ENCODE measurements at regions not wholly inside any gene's neighbourhood (a gene's known extent, or its start where the extent isn't known, plus 50 kb on each side); places are given as distances from the start of the nearest gene placed in this dataset.

DNA sequence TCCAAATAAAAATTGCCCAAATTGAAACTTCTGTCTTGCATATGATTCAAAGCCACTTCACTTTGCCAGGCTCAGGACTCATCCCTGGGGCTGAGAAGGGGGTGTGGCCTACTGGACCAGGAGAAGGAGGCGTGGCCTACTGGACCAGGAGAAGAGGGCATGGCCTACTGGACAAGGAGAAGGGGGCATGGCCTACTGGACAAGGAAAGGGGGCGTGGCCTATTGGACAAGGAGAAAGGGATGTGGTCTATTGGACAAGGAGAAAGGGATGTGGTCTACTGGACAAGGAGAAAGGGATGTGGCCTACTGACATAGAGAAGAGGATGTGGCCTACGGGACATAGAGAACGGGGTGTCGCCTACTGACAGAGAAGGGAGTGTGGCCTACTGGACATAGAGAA lies 405.3 kb downstream of the RRAGC start:
- no peaks in the 10 kb centered on the region for H4K20me1 ChIP-seq (ENCODE audit: insufficient read depth, low read length)
- H3K9me2 ChIP-seq (ENCODE audit: insufficient read depth, low read length), result no peaks in the 10 kb centered on the region
- TF ChIP-seq CTCF (conservative IDR thresholded peaks at IDR 0.05; ENCODE audit: low read length) (no peak), EZH2phosphoT487 (IDR thresholded peaks at IDR 0.05; ENCODE audit: borderline replicate concordance, low read depth, low read length) (no peak)
- CTCF ChIA-PET (ENCODE audit: unreplicated experiment), result no interaction called here
- no peak overlapping the region for H3K4me2 ChIP-seq (ENCODE audit: low read length)
- H3K27ac ChIP-seq (ENCODE audit: low read depth, low read length, poor library complexity, severe bottlenecking), result no peak overlapping the region
- no TSS peak for BruUV-seq (replicated peaks)
- H3K4me1 ChIP-seq (ENCODE audit: insufficient read depth, low read length, poor library complexity, severe bottlenecking), result no peaks in the 10 kb centered on the region
- intact Hi-C loops (cut with micrococcal nuclease; ENCODE audit: unreplicated experiment), result no loop called here
- no peaks in the 10 kb centered on the region for H3K9me3 ChIP-seq (ENCODE audit: low read length)
- POLR2A ChIA-PET, result no interaction called here
- no peak overlapping the region for H3K4me3 ChIP-seq (ENCODE audit: low read depth, low read length, poor library complexity, severe bottlenecking)
- no peak overlapping the region for H2AFZ ChIP-seq (ENCODE audit: low read length)
- no peaks in the 10 kb centered on the region for H3K79me2 ChIP-seq (ENCODE audit: insufficient read depth, low read depth, low read length)
- DNase-seq (ENCODE audit: low spot score), result no peak
- no peaks in the 10 kb centered on the region for H3K36me3 ChIP-seq (ENCODE audit: insufficient read depth, low read length)

- no peak for TF ChIP-seq EZH2phosphoT487 (IDR thresholded peaks at IDR 0.05; ENCODE audit: borderline replicate concordance, low read depth, low read length)
- TF ChIP-seq CTCF (conservative IDR thresholded peaks at IDR 0.05; ENCODE audit: low read length), result no peak
- no peaks in the 10 kb centered on the region for H3K36me3 ChIP-seq (ENCODE audit: insufficient read depth, low read length)
- no peak overlapping the region for H2AFZ ChIP-seq (ENCODE audit: low read length)
- POLR2A ChIA-PET, result interaction anchor here (0.7 kb wide), 1 partner anchor 386 kb away, joined by 3 read pairs; no protein-coding TSS in a partner anchor
- H3K9me3 ChIP-seq (ENCODE audit: low read length), result no peaks in the 10 kb centered on the region
- CTCF ChIA-PET (ENCODE audit: unreplicated experiment), result no interaction called here
- BruUV-seq (replicated peaks), result no TSS peak
- no peak for DNase-seq (ENCODE audit: low spot score)
- intact Hi-C loops (cut with micrococcal nuclease; ENCODE audit: unreplicated experiment), result no loop called here
- H3K79me2 ChIP-seq (ENCODE audit: insufficient read depth, low read depth, low read length), result no peaks in the 10 kb centered on the region
- no peaks in the 10 kb centered on the region for H4K20me1 ChIP-seq (ENCODE audit: insufficient read depth, low read length)
- H3K4me2 ChIP-seq (ENCODE audit: low read length), result no peak overlapping the region
- H3K9me2 ChIP-seq (ENCODE audit: insufficient read depth, low read length), result no peaks in the 10 kb centered on the region
- no peaks in the 10 kb centered on the region for H3K4me1 ChIP-seq (ENCODE audit: insufficient read depth, low read length, poor library complexity, severe bottlenecking)
- H3K4me3 ChIP-seq (ENCODE audit: low read depth, low read length, poor library complexity, severe bottlenecking), result no peak overlapping the region
- H3K27ac ChIP-seq (ENCODE audit: low read depth, low read length, poor library complexity, severe bottlenecking), result no peak overlapping the region
Measured at GRCh38 chr1:38452246-38452645, 405.7 kb upstream of the POU3F1 start.

DNA sequence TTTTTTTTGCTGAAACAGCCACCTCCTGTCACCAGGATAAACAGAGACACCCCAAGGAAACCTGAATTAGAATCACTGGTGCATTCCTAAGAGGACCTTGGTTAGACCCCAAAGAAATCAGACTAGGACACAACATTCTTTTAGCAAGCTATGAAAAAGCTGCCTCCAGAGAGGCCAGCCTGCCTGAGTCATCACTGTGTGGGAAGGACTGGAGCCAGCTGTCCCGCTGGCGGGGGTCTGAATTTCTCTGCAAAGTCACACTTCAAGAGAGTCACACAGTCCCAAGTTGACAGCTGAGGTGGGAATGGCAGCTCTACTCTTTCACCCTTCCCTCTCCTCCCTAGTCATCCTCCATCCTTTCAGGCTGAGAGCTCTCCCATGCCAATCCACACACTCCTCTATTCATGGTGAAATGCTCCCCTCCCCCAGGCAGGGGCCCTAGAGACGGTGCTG lies 405.0 kb upstream of the POU3F1 start:
- ChIA-PET POLR2A (interaction anchor here (0.6 to 0.7 kb wide), 3 partner anchors 13 to 512 kb away, joined by 3 to 9 read pairs (median 8); no protein-coding TSS in a partner anchor), CTCF (ENCODE audit: unreplicated experiment) (no interaction called here)

More for the DNA sequence above, 405.0 kb upstream of the POU3F1 start:
- Histone ChIP-seq H2AFZ (ENCODE audit: low read length) (no peak overlapping the region), H3K9me2 (ENCODE audit: insufficient read depth, low read length) (no peaks in the 10 kb centered on the region), H3K4me3 (ENCODE audit: low read depth, low read length, poor library complexity, severe bottlenecking) (no peak overlapping the region), H3K27ac (ENCODE audit: low read depth, low read length, poor library complexity, severe bottlenecking) (no peak overlapping the region), H3K36me3 (ENCODE audit: insufficient read depth, low read length) (no peaks in the 10 kb centered on the region), H3K4me2 (ENCODE audit: low read length) (no peak overlapping the region), H3K4me1 (ENCODE audit: insufficient read depth, low read length, poor library complexity, severe bottlenecking) (no peaks in the 10 kb centered on the region), H3K79me2 (ENCODE audit: insufficient read depth, low read depth, low read length) (no peaks in the 10 kb centered on the region), H4K20me1 (ENCODE audit: insufficient read depth, low read length) (no peaks in the 10 kb centered on the region), H3K9me3 (ENCODE audit: low read length) (no peaks in the 10 kb centered on the region)
- TF ChIP-seq EZH2phosphoT487 (IDR thresholded peaks at IDR 0.05; ENCODE audit: borderline replicate concordance, low read depth, low read length), result no peak
- no TSS peak for BruUV-seq (replicated peaks)
- no peak for DNase-seq (ENCODE audit: low spot score)
- intact Hi-C loops (cut with micrococcal nuclease; ENCODE audit: unreplicated experiment), result no loop called here
